K562 (cell line): ENCODE measurements at regions not wholly inside any gene's neighbourhood (a gene's known extent, or its start where the extent isn't known, plus 50 kb on each side); places are given as distances from the start of the nearest gene placed in this dataset.

Experiments used
- ATAC-seq: fragments of 200-7000 bp; cut with Tn5 transposase; 3 replicates; pipeline ENCODE4 v1.9.1; 2020; ENCODE audit warnings: moderate library complexity
- BruUV-seq: library from RNA; stranded (reverse); fragments of 400-500 nt; replicated peaks from 2 replicates; lab custom pipeline; 2021; lab: Mats Ljungman, UMichigan
- CTCF ChIA-PET: fragments of 300-600 bp; formaldehyde crosslinking; extraction: SDS; loops from one replicate; lab custom pipeline; 2021; ENCODE audit warnings: low intra/inter-chr PET ratio; lab: Yijun Ruan, JAX
- POLR2A ChIA-PET: fragments of 300-600, 350-650 bp; sonication (Branson Sonifier 250); formaldehyde crosslinking; extraction: SDS; loops from one replicate; lab custom pipeline; 2021; ENCODE audit warnings: antibody characterized with exemption, inconsistent platforms; lab: Yijun Ruan, JAX
- DNase-seq, 4 experiments: peaks; one replicate each; pipeline versions ENCODE4 v3.0.0 to v3.0.0-alpha.2; 2011 to 2018; ENCODE audit warnings: low spot score in 3 of 4, mixed read lengths in 3 of 4; ENCODE audit errors: extremely low read depth in 1 of 4
- FAIRE-seq: peaks from 2 replicates; lab custom pipeline; 2011; peaks lifted over from hg19 to GRCh38; lab: Jason Lieb, UNC
- H2AFZ ChIP-seq: 2 replicates; pipeline ENCODE4 v1.6.0; 2011; ENCODE audit warnings: low read depth, low read length, control low read depth, inconsistent platforms
- H3K27ac ChIP-seq: fragments of 200-600 bp; 3 replicates; pipeline ENCODE4 v1.8.0; 2011; ENCODE audit warnings: low read depth, mild to moderate bottlenecking, control low read depth, inconsistent platforms, low read length, moderate library complexity, mixed read lengths; ENCODE audit errors: extremely low read depth
- H3K27me3 ChIP-seq, 2 experiments: fragments of 300-600 bp in 1 of 2; 2 replicates in 1 of 2; 3 replicates in 1 of 2; pipeline versions ENCODE4 v1.6.0 to v1.8.0; 2011; ENCODE audit warnings: inconsistent platforms in 2 of 2, low read length in 2 of 2, mild to moderate bottlenecking in 1 of 2, mixed read lengths in 1 of 2, moderate library complexity in 1 of 2; ENCODE audit not compliant: control insufficient read depth in 2 of 2, insufficient read depth in 2 of 2
- H3K36me3 ChIP-seq: fragments of 300-600 bp; 3 replicates; pipeline ENCODE4 v1.8.0; 2011; ENCODE audit warnings: mild to moderate bottlenecking, low read length, inconsistent platforms; ENCODE audit not compliant: control insufficient read depth, insufficient read depth
- H3K4me1 ChIP-seq, 2 experiments: fragments of 200-600 bp in 1 of 2; replicated peaks in 1 of 2; 2 replicates in 1 of 2; 3 replicates in 1 of 2; pipeline versions ENCODE4 v1.5.1 to v1.8.0; 2011; ENCODE audit warnings: inconsistent platforms in 2 of 2, low read length in 2 of 2, mild to moderate bottlenecking in 1 of 2, mixed read lengths in 1 of 2, moderate library complexity in 1 of 2; ENCODE audit not compliant: control insufficient read depth in 2 of 2, insufficient read depth in 2 of 2
- H3K4me2 ChIP-seq: 2 replicates; pipeline ENCODE4 v1.6.1; 2011; ENCODE audit warnings: low read length, control low read depth, inconsistent platforms, mixed read lengths; ENCODE audit not compliant: insufficient read depth
- H3K4me3 ChIP-seq: fragments of 200-600 bp; sonication (generic), shearing (Covaris generic); 2 replicates; pipeline ENCODE4 v1.5.1; 2016; ENCODE audit warnings: control low read depth, inconsistent platforms
- H3K79me2 ChIP-seq: fragments of 200-600 bp; 3 replicates; pipeline ENCODE4 v1.8.0; 2011; ENCODE audit warnings: low read length, inconsistent platforms; ENCODE audit not compliant: control insufficient read depth, insufficient read depth
- H3K9ac ChIP-seq, 2 experiments: 2 replicates each; pipeline versions ENCODE4 v1.6.0 to v1.6.1; 2011; ENCODE audit warnings: low read depth in 2 of 2, low read length in 2 of 2, control low read depth in 1 of 2, inconsistent platforms in 1 of 2, mild to moderate bottlenecking in 1 of 2, mixed read lengths in 1 of 2; ENCODE audit not compliant: insufficient read depth in 1 of 2
- H3K9me1 ChIP-seq: one replicate; pipeline ENCODE4 v1.6.0; 2011; ENCODE audit warnings: inconsistent platforms, mild to moderate bottlenecking, low read length, moderate library complexity; ENCODE audit not compliant: control insufficient read depth, insufficient read depth
- H3K9me3 ChIP-seq: replicated peaks from 2 replicates; pipeline ENCODE4 v1.5.1; 2011; ENCODE audit warnings: low read depth, low read length, inconsistent platforms; ENCODE audit not compliant: control insufficient read depth, insufficient read depth
- H4K20me1 ChIP-seq: replicated peaks from 2 replicates; pipeline ENCODE4 v1.6.1; 2011; ENCODE audit warnings: low read length, inconsistent platforms, mixed read lengths; ENCODE audit not compliant: control insufficient read depth, insufficient read depth
- ATF7 ChIP-seq: fragments of 450-650 bp; IDR thresholded peaks from 2 replicates; pipeline ENCODE4 v1.7.1; 2014; ENCODE audit warnings: mild to moderate bottlenecking, moderate library complexity
- CBX3 ChIP-seq, 2 experiments: IDR thresholded peaks; 1 replicate in 1 of 2; 2 replicates in 1 of 2; pipeline ENCODE4 v1.6.1; 2012; ENCODE audit warnings: inconsistent platforms in 2 of 2, low read length in 2 of 2, borderline replicate concordance in 1 of 2, control low read depth in 1 of 2
- ESRRA ChIP-seq: fragments of 450-650 bp; IDR thresholded peaks from 2 replicates; pipeline ENCODE4 v1.6.1; 2014; ENCODE audit warnings: low read depth, mild to moderate bottlenecking, moderate library complexity, borderline replicate concordance
- KAT2B ChIP-seq: IDR thresholded peaks from one replicate; pipeline ENCODE4 v1.6.1; 2012; ENCODE audit warnings: low read depth, mild to moderate bottlenecking, control low read depth, inconsistent platforms, low read length, moderate library complexity
- MAFK ChIP-seq: IDR thresholded peaks from 2 replicates; pipeline ENCODE4 v1.6.1; 2011; ENCODE audit warnings: low read length, improper control_type of control experiment
- NCOA6 ChIP-seq: fragments of 450-650 bp; IDR thresholded peaks from 2 replicates; pipeline ENCODE4 v1.6.1; 2017; ENCODE audit warnings: mild to moderate bottlenecking
- NCOR1 ChIP-seq: fragments of 450-650 bp; IDR thresholded peaks from 2 replicates; pipeline ENCODE4 v1.6.1; 2016; ENCODE audit warnings: mild to moderate bottlenecking, moderate library complexity
- NR4A1 ChIP-seq, 2 experiments: fragments of 250-450 bp in 1 of 2; fragments of 450-650 bp in 1 of 2; sonication (Bioruptor Pico) in 1 of 2; IDR thresholded peaks; 2 replicates each; pipeline versions ENCODE4 v1.4.0 to v1.6.1; 2016 to 2020; ENCODE audit warnings: mild to moderate bottlenecking in 2 of 2, missing compliant biosample characterization in 1 of 2, missing genetic modification characterization in 1 of 2, moderate library complexity in 1 of 2
- POLR2G ChIP-seq: fragments of 200-400 bp; formaldehyde crosslinking; IDR thresholded peaks from 2 replicates; pipeline ENCODE4 v1.6.1; 2017; ENCODE audit warnings: low read depth, mild to moderate bottlenecking, antibody characterized with exemption, low read length, moderate library complexity
- POLR3G ChIP-seq: IDR thresholded peaks from 2 replicates; pipeline ENCODE4 v1.6.1; 2011; ENCODE audit not compliant: insufficient read length, insufficient replicate concordance; ENCODE audit errors: extremely low read depth
- SMARCA5 ChIP-seq: fragments of 450-650 bp; IDR thresholded peaks from 2 replicates; pipeline ENCODE4 v1.6.1; 2016
- SMARCB1 ChIP-seq: IDR thresholded peaks from 2 replicates; pipeline ENCODE4 v1.6.1; 2011; ENCODE audit warnings: improper control_type of control experiment, low read depth; ENCODE audit not compliant: insufficient read length
- XRCC4 ChIP-seq: IDR thresholded peaks from one replicate; pipeline ENCODE4 v1.6.1; 2011; ENCODE audit not compliant: insufficient read depth, insufficient read length; ENCODE audit errors: extremely low read depth
- ZNF41 ChIP-seq: fragments of 250-450 bp; sonication (Bioruptor Pico); conservative IDR thresholded peaks from 2 replicates; pipeline ENCODE4 v1.4.0; 2020; ENCODE audit warnings: mild to moderate bottlenecking
- ZNF589 ChIP-seq: fragments of 200-800 bp; sonication (Bioruptor generic); IDR thresholded peaks from 2 replicates; pipeline ENCODE4 v1.6.1; 2016; ENCODE audit warnings: low read depth, missing genetic modification characterization, missing compliant biosample characterization
- WGBS: fragments of 100-300 bp; shearing (Covaris generic); methylation state at CpG from one replicate; pipeline ENCODE4 v1.1.6; 2016; ENCODE audit warnings: low coverage, mixed read lengths; ENCODE audit not compliant: insufficient coverage; ENCODE audit errors: missing lambda C conversion rate; 5-methylcytosine and 5-hydroxymethylcytosine counted together
- in situ Hi-C: fragments of 300-500 bp; cut with MboI; formaldehyde crosslinking; loops from 4 replicates; pipeline ENCODE4 v1.15.0; 2018; ENCODE audit warnings: inconsistent platforms, mixed read lengths
- intact Hi-C: fragments of 100-400 bp; cut with micrococcal nuclease; formaldehyde crosslinking; loops from 2 replicates; pipeline ENCODE4 v1.14.2; 2022
- TF ChIP-seq, protein P1 (sequence below): sonication (generic); formaldehyde crosslinking; IDR thresholded peaks from 2 replicates; pipeline ENCODE4 v1.8.0; 2023; ENCODE audit warnings: mild to moderate bottlenecking, missing genetic modification reagents
- TF ChIP-seq, protein P2 (sequence below): fragments of 450-650 bp; IDR thresholded peaks from 2 replicates; pipeline ENCODE4 v1.6.1; 2017; ENCODE audit warnings: mild to moderate bottlenecking, moderate library complexity
- TF ChIP-seq, protein P3 (sequence below), 2 experiments: fragments of 450-650 bp in 1 of 2; sonication (generic) in 1 of 2; formaldehyde crosslinking; conservative IDR thresholded peaks; 2 replicates each; pipeline versions ENCODE4 v1.4.0 to v1.8.1; 2020 to 2022; ENCODE audit warnings: mild to moderate bottlenecking in 1 of 2, missing genetic modification reagents in 1 of 2

DNA sequence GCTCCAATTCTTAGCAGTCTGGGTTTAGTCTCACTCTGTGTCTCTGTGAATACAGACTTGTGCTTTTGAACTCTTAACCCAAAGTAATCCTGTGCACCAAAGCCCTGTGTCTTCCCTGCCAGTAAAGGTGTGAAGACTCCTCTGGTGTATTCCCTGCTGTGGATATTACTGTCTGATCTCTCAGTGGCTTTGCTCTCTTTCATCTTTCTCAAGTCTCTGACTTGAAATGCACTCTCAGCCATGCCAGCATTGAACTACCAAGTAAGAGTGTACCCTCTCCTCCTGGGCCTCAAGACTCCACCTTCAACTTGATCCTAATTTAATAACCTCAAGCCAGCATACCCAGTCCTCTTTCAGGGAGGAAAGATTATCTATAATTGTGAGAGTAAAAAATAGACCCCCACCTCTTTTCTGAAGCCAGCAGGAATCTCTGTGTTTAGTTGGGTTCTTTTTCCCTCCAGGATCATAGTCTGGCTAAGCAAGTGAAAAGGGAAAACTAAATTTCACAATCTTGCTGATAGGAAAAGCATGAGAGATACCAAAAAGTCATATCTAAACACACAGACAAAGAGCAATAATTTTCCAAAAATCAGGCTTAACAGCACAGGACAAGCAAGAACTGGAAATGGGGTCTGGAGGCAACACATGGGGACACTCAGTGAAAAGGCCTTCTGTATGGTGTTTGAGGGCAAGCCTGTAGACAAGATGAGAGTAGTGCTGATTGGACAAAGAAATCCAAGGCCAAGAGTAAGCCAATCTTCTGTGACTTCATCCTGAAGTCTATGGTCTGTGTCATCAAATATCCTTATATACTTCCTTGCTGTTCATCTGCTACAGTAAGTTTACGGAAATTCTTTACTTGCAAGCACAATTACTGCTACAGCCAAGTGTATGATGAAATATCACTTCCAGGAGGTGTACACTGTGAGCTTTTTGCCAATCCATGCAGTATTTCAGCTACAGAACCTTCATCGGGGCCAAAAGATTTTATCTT lies 296.1 kb upstream of the TGFBR2 start (continued):
- TF ChIP-seq NR4A1 (CRISPR knock-in tag; IDR thresholded peaks at IDR 0.05) (no peak), NR4A1 (tag; IDR thresholded peaks at IDR 0.05) (no peak), SMARCA5 (no peak), NCOA6 (no peak), SMARCB1 (no peak), ESRRA (no peak)

DNA sequence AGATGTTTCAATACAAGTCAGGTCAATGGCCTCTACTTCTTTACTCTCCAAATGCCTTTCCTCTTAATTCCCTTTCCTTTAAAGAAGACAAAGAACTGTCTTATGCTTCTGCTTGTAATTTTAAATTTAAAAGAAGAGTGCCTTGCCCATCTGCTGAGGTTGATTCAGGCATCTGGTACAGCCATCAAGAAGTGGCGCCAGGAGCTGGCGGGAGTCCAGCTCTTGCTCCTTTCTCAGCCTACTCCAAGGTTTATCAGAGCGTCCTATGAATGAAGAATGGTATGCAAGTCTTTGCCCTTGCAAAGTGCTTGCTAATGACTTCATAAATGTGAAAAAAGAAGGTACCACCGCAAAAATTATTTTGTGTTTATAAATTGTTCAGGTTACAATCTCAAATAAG lies 294.6 kb upstream of the TGFBR2 start:
- no peak for FAIRE-seq
- Histone ChIP-seq H2AFZ (no peak overlapping the region), H3K4me3 (no peak overlapping the region), H3K9me1 (no peaks in the 10 kb centered on the region), H3K27ac (no peak overlapping the region), H3K4me2 (no peak overlapping the region), H3K9me3 (peaks cover 1% of the 10 kb centered on the region; the same call in 1 of the 2 replicates), H3K79me2 (no peaks in the 10 kb centered on the region), H3K4me1 (no peaks in the 10 kb centered on the region), H4K20me1 (no peaks in the 10 kb centered on the region), H3K9ac (no peak overlapping the region), H3K27me3 (no peaks in the 10 kb centered on the region), H3K36me3 (no peaks in the 10 kb centered on the region)
- CTCF ChIA-PET = no interaction called here
- no peak for DNase-seq
- ATAC-seq = no peak
- POLR2A ChIA-PET = no interaction called here
- 0% methylated on average over 4 of the region's 4 CpGs for WGBS
- intact Hi-C loops = no loop called here
- in situ Hi-C loops = no loop called here
- BruUV-seq = no TSS peak
- TF ChIP-seq, protein P1, sequence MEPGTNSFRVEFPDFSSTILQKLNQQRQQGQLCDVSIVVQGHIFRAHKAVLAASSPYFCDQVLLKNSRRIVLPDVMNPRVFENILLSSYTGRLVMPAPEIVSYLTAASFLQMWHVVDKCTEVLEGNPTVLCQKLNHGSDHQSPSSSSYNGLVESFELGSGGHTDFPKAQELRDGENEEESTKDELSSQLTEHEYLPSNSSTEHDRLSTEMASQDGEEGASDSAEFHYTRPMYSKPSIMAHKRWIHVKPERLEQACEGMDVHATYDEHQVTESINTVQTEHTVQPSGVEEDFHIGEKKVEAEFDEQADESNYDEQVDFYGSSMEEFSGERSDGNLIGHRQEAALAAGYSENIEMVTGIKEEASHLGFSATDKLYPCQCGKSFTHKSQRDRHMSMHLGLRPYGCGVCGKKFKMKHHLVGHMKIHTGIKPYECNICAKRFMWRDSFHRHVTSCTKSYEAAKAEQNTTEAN (CRISPR knock-in tag) = no peak
- TF ChIP-seq ZNF589 = no peak
- no peak for TF ChIP-seq CBX3 (IDR thresholded peaks at IDR 0.05; ENCODE audit: borderline replicate concordance in 1 of 2, low read length in 2 of 2)
- no peak for TF ChIP-seq ZNF41 (CRISPR knock-in tag)
- no peak for TF ChIP-seq POLR2G
- no peak for TF ChIP-seq KAT2B
- TF ChIP-seq, protein P2, sequence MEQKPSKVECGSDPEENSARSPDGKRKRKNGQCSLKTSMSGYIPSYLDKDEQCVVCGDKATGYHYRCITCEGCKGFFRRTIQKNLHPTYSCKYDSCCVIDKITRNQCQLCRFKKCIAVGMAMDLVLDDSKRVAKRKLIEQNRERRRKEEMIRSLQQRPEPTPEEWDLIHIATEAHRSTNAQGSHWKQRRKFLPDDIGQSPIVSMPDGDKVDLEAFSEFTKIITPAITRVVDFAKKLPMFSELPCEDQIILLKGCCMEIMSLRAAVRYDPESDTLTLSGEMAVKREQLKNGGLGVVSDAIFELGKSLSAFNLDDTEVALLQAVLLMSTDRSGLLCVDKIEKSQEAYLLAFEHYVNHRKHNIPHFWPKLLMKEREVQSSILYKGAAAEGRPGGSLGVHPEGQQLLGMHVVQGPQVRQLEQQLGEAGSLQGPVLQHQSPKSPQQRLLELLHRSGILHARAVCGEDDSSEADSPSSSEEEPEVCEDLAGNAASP = no peak
- no peak for TF ChIP-seq MAFK
- no peak for TF ChIP-seq POLR3G
- TF ChIP-seq ATF7 = no peak
- no peak for TF ChIP-seq XRCC4
- TF ChIP-seq NCOR1 = no peak
- TF ChIP-seq, protein P3, sequence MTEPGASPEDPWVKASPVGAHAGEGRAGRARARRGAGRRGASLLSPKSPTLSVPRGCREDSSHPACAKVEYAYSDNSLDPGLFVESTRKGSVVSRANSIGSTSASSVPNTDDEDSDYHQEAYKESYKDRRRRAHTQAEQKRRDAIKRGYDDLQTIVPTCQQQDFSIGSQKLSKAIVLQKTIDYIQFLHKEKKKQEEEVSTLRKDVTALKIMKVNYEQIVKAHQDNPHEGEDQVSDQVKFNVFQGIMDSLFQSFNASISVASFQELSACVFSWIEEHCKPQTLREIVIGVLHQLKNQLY (CRISPR knock-in tag; conservative IDR thresholded peaks at IDR 0.05) = no peak
